ENCODE measurements at regions not wholly inside any gene's neighbourhood (a gene's known extent, or its start where the extent isn't known, plus 50 kb on each side); places are given as distances from the start of the nearest gene placed in this dataset.

DNA sequence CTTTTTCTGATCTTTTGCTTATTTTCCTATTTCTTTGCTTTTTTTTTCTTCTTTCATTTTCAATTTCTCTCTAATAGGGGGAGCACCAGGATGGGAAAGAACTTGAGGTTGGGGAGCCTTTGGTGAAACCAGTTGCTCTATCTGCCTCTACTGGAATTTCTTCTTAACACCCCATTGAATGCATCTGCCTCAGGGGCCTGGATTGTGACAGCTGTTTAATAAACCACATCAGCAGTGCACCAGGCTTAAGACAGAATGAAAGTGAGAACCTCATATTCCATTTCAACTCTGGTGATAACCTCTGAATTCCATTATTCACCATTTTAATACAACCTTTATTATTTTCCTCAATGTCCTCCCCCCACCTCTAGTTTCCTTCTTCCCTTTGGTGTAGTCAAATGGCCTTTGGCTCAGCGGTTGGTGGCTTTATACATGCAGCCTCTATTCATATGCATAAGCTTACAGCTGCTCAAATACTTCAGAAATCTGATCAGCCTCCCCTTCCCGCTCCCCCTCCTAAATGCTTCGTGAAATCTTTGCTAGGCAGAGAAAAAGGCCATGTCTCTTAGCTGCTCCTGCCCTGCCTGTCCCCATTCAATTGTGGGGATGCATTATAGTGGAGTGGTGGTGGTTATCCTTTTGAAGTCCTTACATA lies 537.3 kb upstream of the PLXNA2 start:
- H3K36me3 ChIP-seq = no peaks in the 10 kb centered on the region
- DNase-seq (ENCODE audit: low spot score in 2 of 2) = no peak
- intact Hi-C loops (cut with DNase I) = no loop called here
- no peak overlapping the region for H3K4me3 ChIP-seq
- no peaks in the 10 kb centered on the region for H3K4me1 ChIP-seq
- no peak overlapping the region for H3K27ac ChIP-seq
- H3K9me3 ChIP-seq = no peaks in the 10 kb centered on the region
- TF ChIP-seq, protein P1, sequence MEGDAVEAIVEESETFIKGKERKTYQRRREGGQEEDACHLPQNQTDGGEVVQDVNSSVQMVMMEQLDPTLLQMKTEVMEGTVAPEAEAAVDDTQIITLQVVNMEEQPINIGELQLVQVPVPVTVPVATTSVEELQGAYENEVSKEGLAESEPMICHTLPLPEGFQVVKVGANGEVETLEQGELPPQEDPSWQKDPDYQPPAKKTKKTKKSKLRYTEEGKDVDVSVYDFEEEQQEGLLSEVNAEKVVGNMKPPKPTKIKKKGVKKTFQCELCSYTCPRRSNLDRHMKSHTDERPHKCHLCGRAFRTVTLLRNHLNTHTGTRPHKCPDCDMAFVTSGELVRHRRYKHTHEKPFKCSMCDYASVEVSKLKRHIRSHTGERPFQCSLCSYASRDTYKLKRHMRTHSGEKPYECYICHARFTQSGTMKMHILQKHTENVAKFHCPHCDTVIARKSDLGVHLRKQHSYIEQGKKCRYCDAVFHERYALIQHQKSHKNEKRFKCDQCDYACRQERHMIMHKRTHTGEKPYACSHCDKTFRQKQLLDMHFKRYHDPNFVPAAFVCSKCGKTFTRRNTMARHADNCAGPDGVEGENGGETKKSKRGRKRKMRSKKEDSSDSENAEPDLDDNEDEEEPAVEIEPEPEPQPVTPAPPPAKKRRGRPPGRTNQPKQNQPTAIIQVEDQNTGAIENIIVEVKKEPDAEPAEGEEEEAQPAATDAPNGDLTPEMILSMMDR (IDR thresholded peaks at IDR 0.05) = no peak
- H3K27me3 ChIP-seq = no peaks in the 10 kb centered on the region

DNA sequence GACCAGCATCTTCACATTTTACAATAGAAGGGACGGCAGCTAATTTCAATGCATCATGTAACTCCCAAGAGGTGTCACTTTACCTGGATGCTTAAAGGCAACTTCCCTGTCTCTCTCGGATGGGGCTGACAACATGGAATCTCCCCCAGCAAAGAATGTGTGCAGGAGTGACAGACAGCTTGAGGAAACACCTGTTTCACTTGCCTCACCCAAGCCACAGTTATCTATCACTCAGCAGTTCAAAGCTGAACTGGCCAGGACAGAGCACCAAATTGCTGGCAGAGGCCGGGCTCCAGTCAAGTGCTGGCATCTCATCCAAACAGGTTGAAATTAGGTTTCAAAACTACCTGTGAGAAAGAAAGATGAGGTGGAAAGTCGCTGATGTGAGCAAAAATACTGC lies 538.0 kb upstream of the PLXNA2 start:
- Histone ChIP-seq H3K4me1 (no peaks in the 10 kb centered on the region), H3K27me3 (no peaks in the 10 kb centered on the region), H3K27ac (no peak overlapping the region), H3K9me3 (no peaks in the 10 kb centered on the region), H3K36me3 (no peaks in the 10 kb centered on the region), H3K4me3 (no peak overlapping the region)
- intact Hi-C loops (cut with DNase I) = no loop called here
- TF ChIP-seq, protein P1 (IDR thresholded peaks at IDR 0.05) = no peak
- no peak for DNase-seq (ENCODE audit: low spot score in 2 of 2)

DNA sequence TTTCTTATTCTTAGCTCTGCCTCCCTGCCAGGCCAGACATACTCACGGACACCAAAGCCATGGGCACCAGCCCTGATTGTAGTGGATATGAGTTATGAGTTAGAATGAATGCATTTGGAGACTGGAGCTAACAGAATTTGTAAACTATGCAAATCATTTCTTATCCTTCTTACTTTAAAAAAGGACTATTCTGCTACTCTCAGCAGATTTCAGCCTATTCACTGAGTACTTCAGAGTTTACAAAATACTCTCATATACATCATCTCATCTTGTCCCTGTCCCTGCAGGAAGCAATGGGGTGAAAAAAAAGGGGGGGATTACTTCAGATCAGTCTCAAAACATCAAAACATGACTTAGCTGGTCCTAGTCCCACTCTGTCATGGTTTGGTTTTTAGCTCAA lies 541.4 kb upstream of the PLXNA2 start:
- Histone ChIP-seq H3K27ac (no peak overlapping the region), H3K27me3 (no peaks in the 10 kb centered on the region), H3K4me3 (no peak overlapping the region), H3K9me3 (no peaks in the 10 kb centered on the region), H3K4me1 (no peaks in the 10 kb centered on the region), H3K36me3 (no peaks in the 10 kb centered on the region)
- intact Hi-C loops (cut with DNase I) = no loop called here
- TF ChIP-seq, protein P1 (IDR thresholded peaks at IDR 0.05) = no peak
- DNase-seq (ENCODE audit: low spot score in 2 of 2) = no peak

DNA sequence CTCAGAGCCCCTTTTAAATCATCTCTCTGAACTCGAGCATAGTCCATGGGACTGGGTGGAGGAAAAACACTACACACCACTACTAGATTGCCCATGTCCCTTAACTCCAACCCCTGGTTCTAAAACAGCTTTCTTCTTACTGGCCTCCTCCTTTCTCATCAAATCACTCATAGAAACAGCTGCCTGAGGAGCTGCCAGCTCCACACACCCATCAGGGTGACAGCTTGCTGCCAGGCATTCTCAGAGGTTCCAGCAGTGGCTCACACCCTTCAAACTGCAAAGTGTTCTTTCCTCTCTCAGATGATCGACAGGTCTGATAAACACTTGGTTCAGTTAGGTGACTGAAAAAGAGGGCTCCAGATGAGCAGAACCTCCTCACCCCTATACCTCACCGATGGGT lies 543.0 kb upstream of the PLXNA2 start:
- intact Hi-C loops (cut with DNase I) = no loop called here
- no peak for DNase-seq (ENCODE audit: low spot score in 2 of 2)
- TF ChIP-seq, protein P1 (IDR thresholded peaks at IDR 0.05) = no peak

DNA sequence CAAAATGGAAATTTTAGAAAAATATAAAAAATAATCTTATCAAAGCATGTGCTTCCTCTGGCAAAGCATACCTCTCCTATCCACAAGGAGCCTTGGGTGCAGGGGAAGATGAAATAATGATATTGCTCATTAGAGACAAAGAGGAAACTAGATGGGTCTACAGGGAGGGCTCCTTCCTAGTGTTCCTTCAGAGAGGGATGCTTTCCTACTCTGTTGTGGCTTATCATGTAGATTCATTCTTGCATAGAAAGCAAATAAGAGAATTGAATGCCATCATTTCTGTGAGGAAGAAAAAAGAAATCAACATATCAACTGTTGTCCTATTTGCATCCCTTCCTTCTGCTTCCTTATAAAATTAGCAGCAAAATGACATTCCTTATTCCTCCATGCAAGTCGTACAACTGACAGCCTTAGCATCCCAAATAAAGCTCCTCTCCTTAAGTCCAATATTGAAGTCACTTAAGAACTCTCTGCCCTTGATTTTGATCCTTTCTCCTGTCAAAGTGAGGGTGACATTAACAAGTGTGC lies 543.9 kb upstream of the PLXNA2 start:
- no peaks in the 10 kb centered on the region for H3K36me3 ChIP-seq
- H3K27ac ChIP-seq = no peak overlapping the region
- TF ChIP-seq, protein P1 (IDR thresholded peaks at IDR 0.05) = no peak
- no peak overlapping the region for H3K4me3 ChIP-seq
- H3K4me1 ChIP-seq = no peaks in the 10 kb centered on the region
- no peaks in the 10 kb centered on the region for H3K27me3 ChIP-seq
- no peak for DNase-seq (ENCODE audit: low spot score in 2 of 2)
- intact Hi-C loops (cut with DNase I) = no loop called here
- no peaks in the 10 kb centered on the region for H3K9me3 ChIP-seq

More for the DNA sequence above, 543.0 kb upstream of the PLXNA2 start:
- no peak overlapping the region for H3K4me3 ChIP-seq
- no peaks in the 10 kb centered on the region for H3K9me3 ChIP-seq
- H3K27me3 ChIP-seq = no peaks in the 10 kb centered on the region
- H3K27ac ChIP-seq = no peak overlapping the region
- H3K4me1 ChIP-seq = no peaks in the 10 kb centered on the region
- no peaks in the 10 kb centered on the region for H3K36me3 ChIP-seq

All from ascending aorta (tissue), 2 donors.